HG02763 (cell line): ENCODE measurements at regions not wholly inside any gene's neighbourhood (a gene's known extent, or its start where the extent isn't known, plus 50 kb on each side); places are given as distances from the start of the nearest gene placed in this dataset.

Experiments
- ATAC-seq: cut with Tn5 transposase; IDR thresholded peaks from one replicate; pipeline ENCODE4 v1.9.1; 2021; ENCODE audit warnings: mild to moderate bottlenecking, moderate library complexity; ENCODE audit not compliant: unreplicated experiment

- ATAC-seq: no peak
Measured at GRCh38 chr2:176388861-176389260, 119.6 kb downstream of the MTX2 start.

- no peak for ATAC-seq
Measured at GRCh38 chr2:176390276-176391147, 121.3 kb downstream of the MTX2 start.

DNA sequence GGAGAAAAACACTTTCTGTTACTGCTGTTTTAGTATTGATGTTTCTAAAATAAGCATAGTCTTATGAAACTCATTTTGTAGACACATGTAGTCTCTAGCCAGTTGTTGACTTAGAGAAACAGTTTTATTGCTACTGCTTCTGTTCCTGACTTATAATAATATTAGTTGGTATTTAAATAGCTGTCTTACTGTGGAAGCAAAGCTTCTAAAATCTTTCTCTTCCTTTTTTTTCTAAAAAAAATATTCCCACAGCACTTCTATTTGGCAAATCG, 121.8 kb downstream of the MTX2 start:
- ATAC-seq: no peak

DNA sequence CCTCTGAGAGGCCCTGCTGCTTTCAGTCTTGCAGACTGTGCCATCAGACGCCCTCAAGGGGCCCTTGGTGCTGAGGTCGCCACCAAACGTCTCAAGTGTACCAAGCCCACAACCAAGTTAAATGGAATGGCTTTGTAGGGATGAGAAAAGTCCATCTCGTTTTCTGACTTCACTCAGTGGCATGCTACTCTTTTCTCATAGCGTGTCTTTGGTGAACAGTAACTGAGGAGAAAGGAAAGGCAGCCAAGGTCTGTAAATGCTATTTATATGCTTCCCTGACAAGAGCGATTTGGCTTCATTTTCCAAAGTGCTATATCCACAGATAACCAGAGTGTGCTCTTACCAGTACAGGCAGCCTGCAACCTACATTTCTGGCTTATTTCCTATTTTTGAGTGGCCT, 123.0 kb downstream of the MTX2 start:
- no peak for ATAC-seq

DNA sequence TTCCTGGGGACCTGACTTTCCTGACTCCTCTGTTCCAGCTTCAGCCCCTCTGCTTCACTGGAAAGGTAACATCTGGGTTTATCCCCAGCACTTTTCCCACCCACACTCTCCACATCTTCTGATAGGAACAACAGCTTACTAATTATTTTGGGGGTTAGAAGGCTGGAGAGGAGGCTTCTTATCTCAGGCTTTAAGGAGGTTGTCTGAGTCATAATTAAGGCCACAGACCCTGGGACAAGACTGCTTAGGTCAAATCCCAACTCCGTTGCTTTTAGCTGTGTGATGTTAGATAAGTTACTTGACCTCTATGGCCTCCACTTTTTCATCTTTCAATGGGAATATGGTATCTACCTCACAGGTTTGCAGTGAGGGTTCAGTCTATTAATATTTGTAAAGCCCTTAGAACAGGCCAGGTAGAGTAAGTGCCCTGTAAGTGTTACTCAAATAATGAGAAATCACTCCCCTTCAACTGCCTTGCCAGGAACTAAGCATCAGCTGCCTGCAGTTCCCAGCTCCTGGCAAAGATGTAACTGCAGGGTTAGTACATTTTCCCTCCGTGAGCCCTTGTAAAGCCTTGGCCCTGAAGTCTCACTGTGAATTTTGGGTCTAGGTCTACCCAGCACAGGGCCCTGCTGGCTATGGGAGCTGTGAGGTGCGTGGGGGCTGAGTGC, 123.6 kb downstream of the MTX2 start:
- ATAC-seq: no peak

DNA sequence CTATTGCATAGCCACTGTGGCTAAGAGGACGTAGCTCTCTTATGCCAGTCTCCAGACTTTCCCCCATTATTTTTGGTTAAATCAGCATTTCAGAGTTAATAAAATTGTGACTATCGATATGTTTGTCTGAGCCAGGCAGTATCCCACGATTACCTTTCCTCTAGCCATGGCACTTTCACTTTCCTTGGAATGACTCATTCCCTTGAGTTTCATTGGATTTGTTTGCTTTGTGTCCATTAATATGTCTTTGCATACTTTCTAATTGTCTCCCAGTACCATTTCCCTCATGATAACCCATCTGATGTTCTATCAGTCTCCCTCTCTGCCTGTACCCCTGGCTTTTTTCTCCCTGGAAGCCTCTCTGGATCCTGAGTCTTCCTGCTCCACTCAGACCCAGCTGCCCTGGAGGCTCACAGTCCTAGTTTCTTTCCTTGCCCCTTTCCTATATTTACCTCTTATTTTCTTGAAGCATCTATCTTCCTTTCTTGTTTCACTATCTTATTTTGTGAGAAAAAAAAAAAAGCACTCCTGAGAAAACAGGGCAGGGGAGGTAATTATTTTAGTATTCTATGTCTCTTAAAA, 126.1 kb downstream of the MTX2 start:
- ATAC-seq: no peak

DNA sequence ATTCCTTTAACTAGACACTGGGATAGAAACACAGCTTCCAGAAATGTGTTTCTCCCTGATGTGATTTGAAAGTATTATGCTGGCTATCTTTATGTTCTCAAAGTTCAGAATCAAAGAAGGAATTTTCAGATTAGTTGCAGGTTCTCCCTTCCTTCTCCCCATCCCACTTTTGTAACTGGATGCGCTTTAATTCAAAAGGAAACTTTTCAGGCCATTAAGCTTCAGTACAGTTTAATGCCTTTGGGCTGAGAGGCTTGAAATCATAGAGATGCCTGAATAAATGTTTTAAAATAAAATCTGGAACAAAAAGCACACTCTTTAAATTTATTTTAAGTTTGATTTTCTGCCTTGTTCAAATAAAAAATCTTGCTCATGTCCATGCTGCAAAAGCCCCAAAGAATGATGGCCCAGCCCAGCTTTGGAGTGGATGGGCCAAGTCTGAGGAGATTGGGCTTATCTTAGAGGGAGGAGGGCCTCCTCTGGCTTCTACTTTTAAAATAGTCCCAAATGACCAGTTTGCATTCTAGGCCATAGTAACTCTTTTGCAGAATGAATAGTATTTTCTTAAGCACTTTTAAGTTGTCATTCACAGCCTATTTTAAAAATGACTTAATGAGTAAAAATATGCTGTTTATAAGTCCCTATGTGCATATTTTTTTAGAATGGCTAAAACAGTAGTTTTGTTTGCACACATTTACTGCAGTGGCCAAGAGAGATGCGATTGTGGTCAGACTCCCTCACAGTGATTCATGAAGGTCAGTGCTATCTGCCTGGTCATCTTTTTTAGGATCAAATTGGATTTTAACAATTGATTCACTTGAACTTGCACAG, 129.2 kb downstream of the MTX2 start:
- no peak for ATAC-seq

DNA sequence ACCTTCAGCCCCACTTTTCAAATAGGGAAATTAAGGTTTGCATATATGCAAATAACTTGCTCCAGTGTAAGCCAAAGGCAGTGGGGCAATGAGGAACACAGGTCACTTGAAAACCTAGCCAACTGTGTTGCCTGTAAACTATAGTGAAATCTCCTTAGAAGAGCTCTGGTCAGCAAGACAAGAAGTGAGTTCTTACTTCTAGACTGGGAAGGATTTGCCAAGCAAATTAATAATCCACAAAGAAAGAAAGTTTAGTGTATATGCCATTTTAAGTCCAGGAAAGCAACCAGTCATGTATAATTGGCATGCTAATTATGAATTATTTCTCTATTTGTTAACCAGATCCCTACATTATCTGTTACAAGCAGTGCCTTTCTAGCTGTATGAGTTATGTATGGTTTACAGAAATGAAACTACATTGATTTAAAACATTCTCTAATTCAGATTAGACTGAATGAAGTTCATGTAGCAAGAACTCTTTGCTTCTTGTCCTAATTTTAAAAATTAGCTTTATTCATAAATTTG, 129.9 kb downstream of the MTX2 start:
- ATAC-seq: no peak

GRCh38 chr2:176405477-176405876, 136.2 kb downstream of the MTX2 start:
- ATAC-seq: peak; percentile 72

DNA sequence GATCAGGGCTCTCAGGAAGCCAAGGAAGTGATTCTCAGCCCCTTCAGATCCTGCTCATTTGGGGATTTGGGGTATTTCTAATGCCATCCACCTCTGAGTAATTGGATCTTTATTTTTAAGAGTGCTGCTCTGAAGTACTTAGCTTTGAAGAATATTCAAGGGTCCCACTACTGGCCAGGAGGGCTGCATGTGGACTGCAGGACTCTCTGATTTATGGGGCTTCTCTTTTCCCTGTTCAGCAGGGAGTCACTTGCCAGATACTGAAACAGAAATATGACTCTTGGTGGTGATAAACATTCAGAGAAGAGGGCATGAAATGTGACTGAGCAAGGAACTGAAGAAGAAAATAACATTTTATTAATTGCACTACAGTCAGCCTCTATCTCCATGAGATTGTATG, 138.5 kb downstream of the MTX2 start:
- ATAC-seq: no peak

DNA sequence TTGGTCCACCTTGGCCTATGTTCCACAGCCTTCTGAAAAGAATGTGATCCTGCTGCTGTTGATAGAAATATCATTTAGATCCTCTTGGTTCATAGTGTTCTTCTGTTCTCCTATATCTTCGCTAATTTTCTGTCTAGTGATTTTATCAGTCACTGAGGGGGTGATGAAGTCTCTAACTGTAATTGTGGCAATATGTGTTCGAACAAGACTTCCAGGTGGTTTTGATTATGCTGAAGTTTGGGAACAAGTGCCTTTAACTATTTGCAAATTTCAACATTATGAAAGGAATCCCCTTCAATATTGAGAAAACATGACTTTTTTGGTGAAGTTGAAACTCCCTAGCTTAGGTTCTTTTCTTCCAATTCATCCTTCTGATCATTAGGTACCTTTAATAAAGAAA, 140.4 kb downstream of the MTX2 start:
- ATAC-seq: no peak

- ATAC-seq: no peak
Measured at GRCh38 chr2:176412136-176412535, 142.9 kb downstream of the MTX2 start.

GRCh38 chr2:176413786-176414185, 144.5 kb downstream of the MTX2 start:
- no peak for ATAC-seq

DNA sequence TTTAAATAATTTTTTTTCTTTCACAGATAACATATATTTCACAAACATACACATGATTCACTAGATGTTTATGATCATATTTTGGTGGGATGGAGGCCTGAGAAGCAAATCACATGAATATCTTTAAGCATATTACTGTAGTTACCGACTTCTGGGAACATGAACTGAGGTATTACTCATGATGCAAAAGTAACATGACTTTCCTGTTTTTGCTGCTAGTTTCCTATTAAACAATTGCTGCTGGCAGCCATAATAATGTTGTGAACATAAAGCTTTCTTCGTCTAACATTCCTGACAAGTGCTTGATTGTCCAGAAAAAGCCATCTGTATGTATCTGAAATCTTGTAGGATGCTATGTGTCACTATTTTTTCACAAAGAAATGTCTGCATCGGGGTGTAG, 145.4 kb downstream of the MTX2 start:
- ATAC-seq: no peak

- ATAC-seq: no peak
Measured at GRCh38 chr2:176415174-176415895, 146.1 kb downstream of the MTX2 start.

GRCh38 chr2:176415937-176416499, 146.8 kb downstream of the MTX2 start:
- no peak for ATAC-seq

- no peak for ATAC-seq
Measured at GRCh38 chr2:176418768-176419167, 149.5 kb downstream of the MTX2 start.

- ATAC-seq: no peak
Measured at GRCh38 chr2:176419591-176420071, 150.4 kb downstream of the MTX2 start.

DNA sequence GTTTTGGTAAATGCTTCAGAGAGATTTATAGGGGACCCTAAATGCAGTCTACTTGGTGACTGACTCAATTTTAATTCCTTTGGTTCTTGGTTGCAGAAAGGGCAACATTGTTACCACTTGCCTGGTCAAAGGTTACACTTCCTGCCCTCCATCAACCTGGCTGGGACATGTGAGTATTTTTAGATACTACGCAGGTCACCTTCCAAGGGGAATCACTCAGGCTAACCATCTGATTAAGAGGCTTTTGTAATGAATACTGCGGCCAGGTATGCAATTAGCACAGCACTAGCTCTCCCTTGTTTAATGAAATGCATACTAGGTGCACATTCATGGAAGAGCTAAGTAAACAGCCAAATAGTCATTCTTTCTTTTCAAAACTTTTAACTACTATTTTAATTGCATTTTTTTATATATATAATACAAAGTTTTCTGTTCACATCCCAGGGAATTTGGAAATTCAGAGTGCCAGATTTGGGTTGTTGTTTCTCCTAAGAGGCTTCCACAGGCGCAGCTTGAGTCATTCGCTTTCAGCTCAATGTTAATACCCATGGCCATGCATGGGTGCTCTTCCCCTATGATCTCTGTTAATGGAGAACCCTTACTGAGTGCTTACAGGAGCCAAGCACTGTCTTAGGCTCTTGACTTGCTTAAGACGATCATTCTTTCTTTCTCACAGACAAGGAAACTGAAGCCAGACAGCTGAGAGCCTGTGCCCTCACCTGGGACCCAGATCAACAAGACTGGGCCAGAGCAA, 152.2 kb downstream of the MTX2 start:
- ATAC-seq: no peak
